Upper lobe of left lung (tissue), 4 donors: ENCODE measurements at regions not wholly inside any gene's neighbourhood (a gene's known extent, or its start where the extent isn't known, plus 50 kb on each side); places are given as distances from the start of the nearest gene placed in this dataset.

Source experiments
- EP300 ChIP-seq, 4 donors: sonication (generic); formaldehyde crosslinking; IDR thresholded peaks; one replicate each; pipeline ENCODE4 v1.5.1; 2017; ENCODE audit warnings: antibody characterized with exemption in 4 of 4, control low read depth in 2 of 4
- POLR2AphosphoS5 ChIP-seq, 2 donors: sonication (generic); formaldehyde crosslinking; IDR thresholded peaks; one replicate each; pipeline ENCODE4 v1.5.1; 2017; ENCODE audit warnings: antibody characterized with exemption in 2 of 2
- TF ChIP-seq, protein P1 (sequence below), 6 experiments: fragments of 450-650 bp in 4 of 6; fragments of 200-600 bp in 2 of 6; sonication (generic) in 2 of 6; IDR thresholded peaks; one replicate each; pipeline ENCODE4 v1.5.1; 2016 to 2019; ENCODE audit warnings: antibody characterized with exemption in 6 of 6

DNA sequence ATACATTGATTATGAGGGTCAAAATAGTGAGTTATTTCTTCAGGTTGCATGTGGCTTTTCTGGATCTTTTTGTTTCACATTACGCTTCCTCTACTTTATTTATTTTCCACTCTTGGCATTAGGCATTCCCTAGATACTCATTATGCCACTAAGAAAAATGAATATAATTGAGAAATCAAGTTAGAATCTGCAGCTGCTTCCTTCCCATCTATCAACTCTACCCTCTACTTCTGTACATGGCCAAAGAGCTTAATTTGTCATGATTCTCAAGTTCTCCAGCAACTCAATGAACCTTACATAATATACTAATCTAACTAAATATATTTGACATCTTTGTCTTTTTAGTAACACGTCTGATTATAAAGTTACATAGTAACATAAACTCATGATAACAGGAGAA is 598.1 kb upstream of the LRRTM4 start:
- TF ChIP-seq, protein P1, sequence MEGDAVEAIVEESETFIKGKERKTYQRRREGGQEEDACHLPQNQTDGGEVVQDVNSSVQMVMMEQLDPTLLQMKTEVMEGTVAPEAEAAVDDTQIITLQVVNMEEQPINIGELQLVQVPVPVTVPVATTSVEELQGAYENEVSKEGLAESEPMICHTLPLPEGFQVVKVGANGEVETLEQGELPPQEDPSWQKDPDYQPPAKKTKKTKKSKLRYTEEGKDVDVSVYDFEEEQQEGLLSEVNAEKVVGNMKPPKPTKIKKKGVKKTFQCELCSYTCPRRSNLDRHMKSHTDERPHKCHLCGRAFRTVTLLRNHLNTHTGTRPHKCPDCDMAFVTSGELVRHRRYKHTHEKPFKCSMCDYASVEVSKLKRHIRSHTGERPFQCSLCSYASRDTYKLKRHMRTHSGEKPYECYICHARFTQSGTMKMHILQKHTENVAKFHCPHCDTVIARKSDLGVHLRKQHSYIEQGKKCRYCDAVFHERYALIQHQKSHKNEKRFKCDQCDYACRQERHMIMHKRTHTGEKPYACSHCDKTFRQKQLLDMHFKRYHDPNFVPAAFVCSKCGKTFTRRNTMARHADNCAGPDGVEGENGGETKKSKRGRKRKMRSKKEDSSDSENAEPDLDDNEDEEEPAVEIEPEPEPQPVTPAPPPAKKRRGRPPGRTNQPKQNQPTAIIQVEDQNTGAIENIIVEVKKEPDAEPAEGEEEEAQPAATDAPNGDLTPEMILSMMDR (IDR thresholded peaks at IDR 0.05) = no peak
- TF ChIP-seq EP300 (IDR thresholded peaks at IDR 0.05) (no peak), POLR2AphosphoS5 (IDR thresholded peaks at IDR 0.05) (no peak)
